ENCODE measurements at regions not wholly inside any gene's neighbourhood (a gene's known extent, or its start where the extent isn't known, plus 50 kb on each side); places are given as distances from the start of the nearest gene placed in this dataset.

- intact Hi-C loops (cut with DNase I) = no loop called here
- no peak for DNase-seq
These were observed 594.6 kb downstream of the EFNB2 start for GRCh38 chr13:105940882-105941281.

GRCh38 chr13:105937451-105937850 is 598.0 kb downstream of the EFNB2 start:
- no peak for DNase-seq

GRCh38 chr13:105936816-105937215 is 598.6 kb downstream of the EFNB2 start:
- intact Hi-C loops (cut with DNase I) = no loop called here
- no peak for DNase-seq

More at GRCh38 chr13:105937451-105937850, 598.0 kb downstream of the EFNB2 start:
- intact Hi-C loops (cut with DNase I) = no loop called here

- no peak for DNase-seq
- intact Hi-C loops (cut with DNase I) = no loop called here
These were observed 606.0 kb downstream of the EFNB2 start for GRCh38 chr13:105929505-105929904.

GRCh38 chr13:105928901-105929300 is 606.6 kb downstream of the EFNB2 start:
- intact Hi-C loops (cut with DNase I) = no loop called here
- DNase-seq = no peak

GRCh38 chr13:105928048-105928447 is 607.4 kb downstream of the EFNB2 start:
- DNase-seq = no peak
- intact Hi-C loops (cut with DNase I) = no loop called here

GRCh38 chr13:105925496-105925895 is 610.0 kb downstream of the EFNB2 start:
- intact Hi-C loops (cut with DNase I) = no loop called here
- DNase-seq = no peak

GRCh38 chr13:105921711-105922110 is 613.8 kb downstream of the EFNB2 start:
- no peak for DNase-seq
- intact Hi-C loops (cut with DNase I) = no loop called here

GRCh38 chr13:105920370-105920769 is 615.1 kb downstream of the EFNB2 start:
- no peak for DNase-seq
- intact Hi-C loops (cut with DNase I) = no loop called here

- intact Hi-C loops (cut with DNase I) = no loop called here
- DNase-seq = no peak
These were observed 616.4 kb downstream of the EFNB2 start for GRCh38 chr13:105918842-105919741.

GRCh38 chr13:105915146-105915850 is 620.2 kb downstream of the EFNB2 start:
- intact Hi-C loops (cut with DNase I) = no loop called here
- no peak for DNase-seq

- no peak for DNase-seq
- intact Hi-C loops (cut with DNase I) = no loop called here
These were observed 621.0 kb downstream of the EFNB2 start for GRCh38 chr13:105914291-105915036.

- intact Hi-C loops (cut with DNase I) = no loop called here
- DNase-seq = no peak
These were observed 626.9 kb downstream of the EFNB2 start for GRCh38 chr13:105908586-105908985.

- intact Hi-C loops (cut with DNase I) = no loop called here
- no peak for DNase-seq
These were observed 628.0 kb downstream of the EFNB2 start for GRCh38 chr13:105907319-105908019.

GRCh38 chr13:105906746-105907145 is 628.7 kb downstream of the EFNB2 start:
- peak in 3 of 42 donors; percentile 5 to 21 (median 8) for DNase-seq
- intact Hi-C loops (cut with DNase I) = no loop called here

- intact Hi-C loops (cut with DNase I) = no loop called here
- DNase-seq = no peak
These were observed 631.3 kb downstream of the EFNB2 start for GRCh38 chr13:105904034-105904742.

- intact Hi-C loops (cut with DNase I) = no loop called here
- DNase-seq = no peak
These were observed 633.1 kb downstream of the EFNB2 start for GRCh38 chr13:105902396-105902795.

- DNase-seq = no peak
- intact Hi-C loops (cut with DNase I) = no loop called here
These were observed 637.9 kb downstream of the EFNB2 start for GRCh38 chr13:105897575-105897974.

GRCh38 chr13:105894697-105895096 is 640.8 kb downstream of the EFNB2 start:
- intact Hi-C loops (cut with DNase I) = no loop called here

More at GRCh38 chr13:105894697-105895096, 640.8 kb downstream of the EFNB2 start:
- DNase-seq = no peak
